NCI-H1436 treated with DMSO at 0.1 percent for 48 hours (cell line): ENCODE measurements at regions not wholly inside any gene's neighbourhood (a gene's known extent, or its start where the extent isn't known, plus 50 kb on each side); places are given as distances from the start of the nearest gene placed in this dataset.
"Not testable (repeated sequence)": the region's sequence is repeated elsewhere in the genome, so short reads cannot be mapped to it uniquely, and the experiment has no call there.

Experiments
- DNase-seq: peaks from one replicate; lab custom pipeline; 2025; lab: John Stamatoyannopoulos, UW

- DNase-seq, result no peak
These were observed 93.6 kb upstream of the NEDD9 start for GRCh38 chr6:11326116-11326515.

GRCh38 chr6:11324453-11325015, 92.1 kb upstream of the NEDD9 start:
- DNase-seq, result no peak

GRCh38 chr6:11323666-11324452, 91.4 kb upstream of the NEDD9 start:
- no peak for DNase-seq

GRCh38 chr6:11322252-11322885, 89.9 kb upstream of the NEDD9 start:
- DNase-seq, result no peak

GRCh38 chr6:11320914-11321597, 88.6 kb upstream of the NEDD9 start:
- DNase-seq, result no peak

- no peak for DNase-seq
These were observed 86.7 kb upstream of the NEDD9 start for GRCh38 chr6:11318835-11319813.

- DNase-seq, result no peak
These were observed 85.7 kb upstream of the NEDD9 start for GRCh38 chr6:11317885-11318771.

GRCh38 chr6:11315743-11316437, 83.4 kb upstream of the NEDD9 start:
- no peak for DNase-seq

GRCh38 chr6:11313207-11313606, 80.7 kb upstream of the NEDD9 start:
- no peak for DNase-seq

GRCh38 chr6:11311970-11312369, 79.5 kb upstream of the NEDD9 start:
- DNase-seq, result no peak

GRCh38 chr6:11309947-11310665, 77.6 kb upstream of the NEDD9 start:
- DNase-seq, result no peak

- DNase-seq, result no peak
These were observed 74.8 kb upstream of the NEDD9 start for GRCh38 chr6:11307226-11307625.

- DNase-seq, result no peak
These were observed 72.5 kb upstream of the NEDD9 start for GRCh38 chr6:11304946-11305345.

GRCh38 chr6:11299876-11300428, 67.5 kb upstream of the NEDD9 start:
- not testable (repeated sequence) for DNase-seq

- not testable (repeated sequence) for DNase-seq
These were observed 66.9 kb upstream of the NEDD9 start for GRCh38 chr6:11299421-11299784.

- no peak for DNase-seq
These were observed 66.4 kb upstream of the NEDD9 start for GRCh38 chr6:11298651-11299420.

GRCh38 chr6:11297376-11297729, 64.9 kb upstream of the NEDD9 start:
- DNase-seq, result no peak
